ENCODE measurements at regions not wholly inside any gene's neighbourhood (a gene's known extent, or its start where the extent isn't known, plus 50 kb on each side); places are given as distances from the start of the nearest gene placed in this dataset.

GRCh38 chr2:8204711-8205110 is 477.1 kb upstream of the ID2 start:
- H3K36me3 Mint-ChIP-seq (ENCODE audit: low read depth), result no peaks in the 10 kb centered on the region
- TF ChIP-seq, protein P1, sequence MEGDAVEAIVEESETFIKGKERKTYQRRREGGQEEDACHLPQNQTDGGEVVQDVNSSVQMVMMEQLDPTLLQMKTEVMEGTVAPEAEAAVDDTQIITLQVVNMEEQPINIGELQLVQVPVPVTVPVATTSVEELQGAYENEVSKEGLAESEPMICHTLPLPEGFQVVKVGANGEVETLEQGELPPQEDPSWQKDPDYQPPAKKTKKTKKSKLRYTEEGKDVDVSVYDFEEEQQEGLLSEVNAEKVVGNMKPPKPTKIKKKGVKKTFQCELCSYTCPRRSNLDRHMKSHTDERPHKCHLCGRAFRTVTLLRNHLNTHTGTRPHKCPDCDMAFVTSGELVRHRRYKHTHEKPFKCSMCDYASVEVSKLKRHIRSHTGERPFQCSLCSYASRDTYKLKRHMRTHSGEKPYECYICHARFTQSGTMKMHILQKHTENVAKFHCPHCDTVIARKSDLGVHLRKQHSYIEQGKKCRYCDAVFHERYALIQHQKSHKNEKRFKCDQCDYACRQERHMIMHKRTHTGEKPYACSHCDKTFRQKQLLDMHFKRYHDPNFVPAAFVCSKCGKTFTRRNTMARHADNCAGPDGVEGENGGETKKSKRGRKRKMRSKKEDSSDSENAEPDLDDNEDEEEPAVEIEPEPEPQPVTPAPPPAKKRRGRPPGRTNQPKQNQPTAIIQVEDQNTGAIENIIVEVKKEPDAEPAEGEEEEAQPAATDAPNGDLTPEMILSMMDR (IDR thresholded peaks at IDR 0.05), result no peak
- intact Hi-C loops (cut with micrococcal nuclease), result no loop called here
- peaks cover 17% of the 10 kb centered on the region for H3K9me3 Mint-ChIP-seq
- peaks cover 28% of the 10 kb centered on the region for H3K27me3 Mint-ChIP-seq
- H3K27ac Mint-ChIP-seq, result no peak overlapping the region
- ATAC-seq (ENCODE audit: low read depth) (no peak), DNase-seq (no peak)
- no peak overlapping the region for H3K4me3 Mint-ChIP-seq
- ChIA-PET POLR2A (no interaction called here), CTCF (no interaction called here)
- no peaks in the 10 kb centered on the region for H3K4me1 Mint-ChIP-seq

DNA sequence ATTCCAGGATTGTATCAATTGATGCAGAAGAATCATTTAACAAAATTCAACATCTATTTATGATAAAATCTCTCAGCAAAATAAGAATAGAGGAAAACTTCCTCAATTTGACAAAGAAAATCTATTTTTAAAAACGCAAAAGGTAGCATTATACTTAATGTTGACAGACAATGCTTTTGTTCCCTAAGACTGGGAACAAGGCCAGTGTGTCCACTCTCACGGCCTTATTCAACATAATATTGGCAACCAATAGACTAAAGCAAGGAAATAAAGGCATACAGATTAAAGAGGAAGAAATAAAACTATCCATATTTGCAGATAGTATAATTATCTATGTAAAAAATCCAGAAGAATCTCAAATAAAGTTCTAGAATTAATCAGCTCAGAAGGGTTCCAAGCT is 472.4 kb upstream of the ID2 start:
- ChIA-PET CTCF (no interaction called here), POLR2A (no interaction called here)
- Mint-ChIP-seq H3K36me3 (ENCODE audit: low read depth) (no peaks in the 10 kb centered on the region), H3K27me3 (peaks cover 13% of the 10 kb centered on the region), H3K4me1 (no peaks in the 10 kb centered on the region), H3K9me3 (peaks cover 14% of the 10 kb centered on the region), H3K4me3 (no peak overlapping the region), H3K27ac (no peak overlapping the region)
- DNase-seq, result no peak
- TF ChIP-seq, protein P1 (IDR thresholded peaks at IDR 0.05), result no peak
- intact Hi-C loops (cut with micrococcal nuclease), result no loop called here
- ATAC-seq (ENCODE audit: low read depth), result no peak

DNA sequence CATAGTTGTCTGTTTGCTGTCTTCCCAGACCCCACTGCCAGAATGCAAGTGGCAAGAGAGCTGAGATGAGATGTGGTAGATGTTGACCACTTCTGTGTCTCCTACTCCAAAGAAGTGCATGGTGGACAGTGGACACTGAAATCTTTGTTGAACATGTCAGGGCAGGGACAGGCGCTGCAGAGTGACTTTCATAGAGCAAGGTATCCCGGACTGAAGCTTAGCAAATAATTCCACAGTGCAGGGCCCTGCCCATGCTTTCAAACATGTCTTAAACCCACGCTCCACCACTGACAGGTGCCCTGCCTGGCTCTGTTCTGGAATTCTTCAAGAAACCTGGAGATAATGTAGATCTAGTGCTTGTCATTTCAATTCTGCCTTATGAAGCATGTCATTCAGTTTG is 470.5 kb upstream of the ID2 start:
- DNase-seq, result no peak
- TF ChIP-seq, protein P1 (IDR thresholded peaks at IDR 0.05), result no peak
- Mint-ChIP-seq H3K4me3 (no peak overlapping the region), H3K9me3 (peaks cover 14% of the 10 kb centered on the region), H3K4me1 (no peaks in the 10 kb centered on the region), H3K27me3 (peaks cover 9% of the 10 kb centered on the region), H3K36me3 (ENCODE audit: low read depth) (no peaks in the 10 kb centered on the region), H3K27ac (no peak overlapping the region)
- POLR2A ChIA-PET, result no interaction called here
- no peak for ATAC-seq (ENCODE audit: low read depth)
- CTCF ChIA-PET, result no interaction called here
- intact Hi-C loops (cut with micrococcal nuclease), result no loop called here

DNA sequence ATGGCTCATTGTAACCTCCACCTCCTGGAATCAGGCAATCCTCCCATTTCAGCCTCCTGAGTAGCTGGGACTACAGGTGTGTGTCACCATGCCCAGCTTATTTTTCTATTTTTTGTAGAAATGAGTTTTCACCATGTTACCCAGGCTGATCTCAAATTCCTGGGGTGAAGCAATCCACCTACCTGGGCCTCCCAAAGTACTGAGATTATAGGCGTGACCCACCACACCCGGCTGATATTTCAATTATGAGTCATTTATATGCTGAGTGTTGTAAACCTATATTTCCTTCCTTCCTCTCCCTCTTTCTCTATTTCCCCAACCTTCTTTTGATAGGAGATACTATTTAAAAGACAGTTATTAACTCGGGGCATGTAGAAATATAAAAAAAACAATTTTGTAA is 469.6 kb upstream of the ID2 start:
- peaks cover 9% of the 10 kb centered on the region for H3K27me3 Mint-ChIP-seq

GRCh38 chr2:8214036-8214615 is 467.7 kb upstream of the ID2 start:
- Mint-ChIP-seq H3K36me3 (ENCODE audit: low read depth) (no peaks in the 10 kb centered on the region), H3K27me3 (peaks cover 6% of the 10 kb centered on the region), H3K4me3 (no peak overlapping the region), H3K4me1 (no peaks in the 10 kb centered on the region), H3K27ac (no peak overlapping the region), H3K9me3 (peaks cover 2% of the 10 kb centered on the region)
- intact Hi-C loops (cut with micrococcal nuclease), result no loop called here
- ATAC-seq (ENCODE audit: low read depth) (no peak), DNase-seq (no peak)
- ChIA-PET POLR2A (no interaction called here), CTCF (no interaction called here)
- TF ChIP-seq, protein P1 (IDR thresholded peaks at IDR 0.05), result no peak

More for the DNA sequence above, 469.6 kb upstream of the ID2 start:
- no peak overlapping the region for H3K27ac Mint-ChIP-seq
- no peak for DNase-seq
- POLR2A ChIA-PET, result no interaction called here
- H3K4me3 Mint-ChIP-seq, result no peak overlapping the region
- peaks cover 14% of the 10 kb centered on the region for H3K9me3 Mint-ChIP-seq
- CTCF ChIA-PET, result no interaction called here
- H3K4me1 Mint-ChIP-seq, result no peaks in the 10 kb centered on the region
- intact Hi-C loops (cut with micrococcal nuclease), result no loop called here
- no peak for ATAC-seq (ENCODE audit: low read depth)
- TF ChIP-seq, protein P1 (IDR thresholded peaks at IDR 0.05), result no peak
- no peaks in the 10 kb centered on the region for H3K36me3 Mint-ChIP-seq (ENCODE audit: low read depth)

All from activated B cell treated with CpG ODN at 0.5 μM for 24 hours (primary cell).